ENCODE measurements at regions not wholly inside any gene's neighbourhood (a gene's known extent, or its start where the extent isn't known, plus 50 kb on each side); places are given as distances from the start of the nearest gene placed in this dataset.

DNA sequence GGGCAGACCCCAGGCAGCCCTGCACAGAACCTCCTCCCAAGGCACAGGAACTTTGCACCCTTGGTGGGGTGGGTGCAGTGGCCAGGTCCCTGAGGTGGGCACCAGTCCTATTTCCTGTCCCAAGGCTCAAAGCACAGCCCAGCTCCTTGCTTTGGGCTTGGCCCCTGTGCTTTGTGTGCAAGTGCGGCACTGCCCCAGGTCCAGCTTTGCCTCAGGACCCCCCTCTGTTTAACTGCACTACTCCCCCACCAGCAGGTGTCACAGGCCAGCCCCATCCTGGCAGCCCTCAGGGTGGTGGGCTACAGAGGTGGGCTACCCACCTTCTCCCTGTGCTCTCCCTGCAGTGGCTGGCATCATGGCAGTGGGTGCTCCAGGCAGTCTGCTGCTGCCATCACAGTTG, 2469.0 kb downstream of the PCDH7 start:
- no peak overlapping the region for H3K4me3 ChIP-seq (ENCODE audit: low read length)
- no peak for DNase-seq (ENCODE audit: low read depth)
- no peak for TF ChIP-seq CTCF (conservative IDR thresholded peaks at IDR 0.05; ENCODE audit: low read length)

DNA sequence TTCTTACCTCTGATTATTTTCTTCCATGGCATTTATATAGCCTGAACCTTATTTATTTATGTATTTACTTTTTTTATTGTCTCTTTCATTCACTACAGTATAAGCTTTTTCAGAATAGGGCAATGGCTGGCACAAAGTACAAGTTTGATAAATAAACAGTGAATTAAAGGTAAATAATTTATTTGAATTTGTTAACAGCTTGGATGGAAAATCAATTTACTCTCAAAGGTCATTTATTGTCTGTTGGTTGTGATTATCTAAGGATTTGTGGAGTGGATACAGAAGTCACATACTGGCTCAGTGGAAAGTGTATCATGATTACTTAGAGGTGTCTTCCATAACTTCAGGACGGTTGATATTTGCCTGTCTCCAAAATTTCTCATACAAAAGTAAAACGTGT, 2472.9 kb downstream of the PCDH7 start:
- DNase-seq (ENCODE audit: low read depth), result no peak
- TF ChIP-seq CTCF (conservative IDR thresholded peaks at IDR 0.05; ENCODE audit: low read length), result no peak
- H3K4me3 ChIP-seq (ENCODE audit: low read length), result no peak overlapping the region

- TF ChIP-seq CTCF (conservative IDR thresholded peaks at IDR 0.05; ENCODE audit: low read length), result no peak
- no peak overlapping the region for H3K4me3 ChIP-seq (ENCODE audit: low read length)
- no peak for DNase-seq (ENCODE audit: low read depth)
Observed at GRCh38 chr4:33200377-33200776, 2480.2 kb downstream of the PCDH7 start.

GRCh38 chr4:33218238-33218637, 2498.1 kb downstream of the PCDH7 start:
- no peak overlapping the region for H3K4me3 ChIP-seq (ENCODE audit: low read length)
- DNase-seq (ENCODE audit: low read depth), result no peak
- no peak for TF ChIP-seq CTCF (conservative IDR thresholded peaks at IDR 0.05; ENCODE audit: low read length)

GRCh38 chr4:33226133-33226532, 2506.0 kb downstream of the PCDH7 start:
- DNase-seq (ENCODE audit: low read depth), result no peak
- no peak overlapping the region for H3K4me3 ChIP-seq (ENCODE audit: low read length)
- no peak for TF ChIP-seq CTCF (conservative IDR thresholded peaks at IDR 0.05; ENCODE audit: low read length)

DNA sequence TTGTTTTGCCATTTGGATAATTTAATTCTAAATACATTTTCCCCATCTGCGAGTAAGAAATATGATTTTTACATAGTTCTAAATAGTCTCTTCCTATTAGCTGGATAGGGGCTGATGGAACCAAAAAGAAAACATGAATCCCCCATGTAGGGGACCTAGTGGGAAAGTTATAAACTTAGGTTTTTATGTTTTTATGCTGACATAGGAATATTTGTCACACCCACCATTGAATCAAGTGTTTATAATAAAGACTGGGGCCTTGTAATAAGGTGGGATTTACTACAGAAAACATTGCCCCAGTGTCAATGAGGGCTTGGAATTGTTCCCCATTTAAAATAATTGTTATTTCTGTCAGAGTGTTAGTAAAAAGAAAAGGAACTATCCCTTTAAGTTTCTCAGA, 2506.6 kb downstream of the PCDH7 start:
- no peak overlapping the region for H3K4me3 ChIP-seq (ENCODE audit: low read length)
- no peak for TF ChIP-seq CTCF (conservative IDR thresholded peaks at IDR 0.05; ENCODE audit: low read length)
- DNase-seq (ENCODE audit: low read depth), result no peak

DNA sequence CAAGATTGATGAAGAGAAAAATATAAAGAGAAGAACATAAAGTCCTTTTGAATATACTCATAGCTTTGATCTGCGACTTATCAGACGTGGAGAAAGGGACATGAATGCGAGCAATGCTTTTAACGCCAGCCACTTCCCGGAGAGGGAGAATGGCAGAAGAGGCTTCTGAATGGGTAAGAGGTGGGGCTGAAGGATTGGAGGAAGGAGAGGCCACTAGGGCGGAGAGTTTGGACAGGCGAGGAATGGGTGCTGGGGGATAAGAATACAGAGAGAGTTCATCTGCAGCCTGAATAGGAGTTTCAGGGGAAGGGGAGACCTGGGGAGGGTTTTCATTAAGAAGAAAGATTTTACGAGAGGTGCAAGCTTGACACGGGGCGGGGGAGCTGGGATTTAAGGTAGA, 2534.9 kb downstream of the PCDH7 start:
- TF ChIP-seq CTCF (conservative IDR thresholded peaks at IDR 0.05; ENCODE audit: low read length), result no peak
- no peak overlapping the region for H3K4me3 ChIP-seq (ENCODE audit: low read length)
- DNase-seq (ENCODE audit: low read depth), result no peak
